Daoy (cell line): ENCODE measurements at regions not wholly inside any gene's neighbourhood (a gene's known extent, or its start where the extent isn't known, plus 50 kb on each side); places are given as distances from the start of the nearest gene placed in this dataset.

Experiments used
- DNase-seq: peaks from one replicate; pipeline ENCODE4 v3.0.0-alpha.2; 2015; ENCODE audit warnings: low read depth

DNA sequence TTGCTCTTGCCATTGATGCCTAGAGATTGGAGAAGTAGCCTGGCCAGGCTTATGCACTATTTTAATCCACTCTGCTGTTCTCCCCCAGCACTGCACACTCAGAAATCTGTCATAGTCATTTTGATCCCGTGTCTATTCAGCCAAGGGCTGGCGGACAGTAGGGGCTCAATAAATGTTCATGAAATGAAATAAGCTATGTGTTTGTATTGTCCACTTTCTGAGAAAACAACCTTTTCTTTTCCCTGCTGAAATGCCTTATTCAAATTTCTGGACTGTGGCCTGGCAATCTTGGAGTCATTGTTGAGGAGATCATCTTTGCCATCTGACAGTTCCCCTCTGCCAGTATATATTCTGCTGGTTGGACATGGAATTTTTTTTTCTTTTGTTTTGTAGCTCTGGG lies 550.4 kb upstream of the MAP3K7 start:
- DNase-seq: no peak

DNA sequence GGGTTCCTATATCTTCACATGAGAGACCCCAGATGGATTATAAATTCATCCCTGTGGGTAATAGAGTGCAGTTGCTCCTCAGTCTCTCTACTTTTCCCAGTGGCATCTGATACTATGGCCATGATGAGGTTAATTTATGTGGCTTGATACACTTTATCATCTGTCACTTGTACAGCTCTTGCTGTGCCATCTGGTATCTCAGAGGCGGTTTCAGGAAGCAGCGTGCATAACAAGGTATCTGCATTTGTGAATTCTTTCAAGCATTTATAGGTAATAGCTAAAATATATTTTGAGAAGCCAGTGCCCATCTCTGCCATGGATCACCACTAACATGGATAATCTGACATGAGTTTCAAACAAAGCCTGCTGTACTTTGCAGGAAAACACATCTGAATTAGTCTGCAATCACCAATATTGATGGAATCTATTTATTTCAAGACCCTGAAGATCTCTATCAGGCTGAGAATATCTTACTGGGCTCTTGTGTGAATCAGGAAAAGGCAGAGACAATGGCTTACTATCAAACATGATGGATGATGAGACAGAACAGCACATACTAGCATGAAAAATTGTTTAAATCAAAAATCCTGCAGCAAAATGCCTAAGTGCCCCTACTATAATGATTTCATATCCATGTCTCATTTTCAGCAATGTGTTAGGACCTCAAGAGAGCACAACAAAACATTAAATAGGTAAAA lies 548.7 kb upstream of the MAP3K7 start:
- no peak for DNase-seq

DNA sequence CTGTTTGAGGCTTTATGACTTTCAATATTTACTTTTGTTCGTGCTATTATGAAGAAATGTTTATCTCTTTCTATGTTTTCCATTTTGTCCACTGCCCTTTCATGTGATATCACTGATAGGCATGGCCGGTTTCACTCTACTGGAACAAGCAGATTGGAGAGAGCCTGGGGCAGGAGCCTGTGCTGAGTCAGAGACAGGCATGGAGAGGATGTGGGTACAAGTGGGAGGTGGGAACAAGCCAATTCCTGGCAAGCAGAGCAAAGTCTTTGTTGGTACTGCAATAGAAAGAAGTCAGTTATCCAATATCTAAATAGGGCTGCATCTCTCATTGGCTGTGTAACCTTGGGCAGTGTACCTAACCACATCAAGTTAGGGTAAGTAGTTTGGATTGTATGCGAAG lies 545.6 kb upstream of the MAP3K7 start:
- DNase-seq: peak; percentile 59

DNA sequence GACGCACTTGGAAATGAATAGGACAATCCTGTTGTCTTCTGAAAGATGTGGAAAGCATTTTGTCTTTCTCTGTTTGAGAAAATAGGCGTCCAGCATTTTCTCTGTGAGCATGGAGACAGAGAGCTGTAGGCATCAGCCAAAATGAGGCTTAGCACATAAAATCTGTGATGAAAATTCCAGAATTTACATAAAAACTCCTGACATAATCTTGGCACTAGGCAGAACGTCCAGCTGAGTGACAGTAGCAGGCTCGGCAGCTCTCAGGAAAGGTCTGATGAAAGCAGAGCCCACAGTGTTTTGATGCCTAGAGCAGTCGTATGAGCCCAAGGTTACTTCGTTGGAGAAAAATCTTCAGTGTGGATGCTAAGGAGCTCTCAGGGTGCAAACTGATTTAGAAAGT lies 543.3 kb upstream of the MAP3K7 start:
- no peak for DNase-seq

DNA sequence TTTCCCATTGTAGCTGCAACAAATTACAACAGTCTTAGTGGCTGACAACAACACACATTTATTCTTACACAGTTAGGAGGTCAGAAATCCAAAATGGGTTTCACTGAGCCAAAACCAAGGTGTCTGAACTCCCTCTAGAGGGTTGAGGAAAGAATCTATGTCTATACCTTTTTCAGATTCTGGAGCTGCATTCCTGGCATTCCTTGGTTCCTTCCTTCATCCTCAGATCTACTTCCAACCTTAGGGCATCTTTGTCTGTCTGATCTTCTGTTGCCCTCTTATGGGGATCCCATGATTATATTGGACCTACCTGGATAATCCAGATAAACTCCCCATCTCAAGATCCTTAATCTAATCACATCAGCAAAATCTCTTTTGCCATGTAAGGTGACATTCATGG lies 540.9 kb upstream of the MAP3K7 start:
- DNase-seq: no peak

DNA sequence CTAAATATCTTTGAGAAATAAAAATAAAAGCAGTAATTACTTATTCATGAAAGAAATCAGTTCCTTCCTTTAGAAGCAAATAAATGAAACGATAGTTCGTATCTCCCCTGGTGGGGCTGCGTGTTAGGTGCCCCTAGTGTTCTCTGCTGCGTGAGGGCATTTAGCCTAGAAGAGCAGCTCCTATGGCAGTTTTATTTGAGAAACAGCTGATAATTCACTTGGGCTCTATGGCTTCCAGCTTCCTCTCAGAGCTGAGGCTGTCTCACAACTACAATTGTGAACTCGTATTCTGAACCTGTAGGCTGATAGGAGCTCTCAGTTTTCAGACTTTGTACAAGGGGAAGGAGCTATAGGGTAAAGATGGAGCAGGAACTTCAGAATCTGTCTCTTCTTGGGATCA lies 540.0 kb upstream of the MAP3K7 start:
- no peak for DNase-seq

DNA sequence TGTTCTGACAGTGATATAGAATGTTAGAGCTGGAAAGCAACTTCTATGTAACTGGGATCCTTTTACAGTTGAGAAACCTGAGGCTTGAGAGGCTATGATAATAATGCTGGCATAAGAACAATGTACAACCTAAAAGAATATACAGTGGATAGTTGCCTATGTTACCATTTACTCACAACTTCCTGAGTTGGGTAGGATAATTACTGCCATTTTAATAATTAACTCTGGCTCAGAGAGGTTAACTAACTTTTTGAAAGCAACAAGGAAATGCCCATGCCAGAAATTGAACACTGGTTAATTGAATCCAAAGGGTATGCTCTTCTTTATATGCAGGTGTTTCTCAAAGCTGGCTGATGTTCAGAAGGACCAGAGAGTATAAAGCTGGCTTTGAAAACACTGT lies 530.7 kb upstream of the MAP3K7 start:
- no peak for DNase-seq

DNA sequence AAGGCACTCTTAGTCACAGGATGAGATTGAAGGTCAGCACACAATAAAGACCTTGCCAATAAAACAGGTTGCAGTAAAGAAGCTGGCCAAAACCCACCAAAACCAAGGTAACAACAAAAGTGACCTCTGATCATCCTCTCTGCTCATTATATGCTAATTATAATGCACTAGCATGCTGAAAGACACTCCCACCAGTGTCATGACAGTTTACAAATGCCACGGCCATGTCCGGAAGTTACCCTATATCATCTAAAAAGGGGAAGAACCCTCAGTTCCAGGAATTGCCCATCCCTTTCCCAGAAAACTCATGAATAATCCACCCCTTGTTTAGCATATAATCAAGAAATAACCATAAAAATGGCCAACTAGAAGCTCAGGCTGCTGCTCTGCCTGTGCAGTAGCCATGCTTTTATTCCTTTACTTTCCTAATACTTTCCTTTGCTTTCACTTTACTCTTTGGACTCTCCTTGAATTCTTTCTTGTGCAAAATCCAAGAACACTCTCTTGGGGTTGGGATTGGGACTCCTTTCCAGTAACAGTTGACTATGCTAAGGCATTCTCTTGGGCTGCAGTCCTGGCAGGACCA lies 527.3 kb upstream of the MAP3K7 start:
- DNase-seq: no peak

DNA sequence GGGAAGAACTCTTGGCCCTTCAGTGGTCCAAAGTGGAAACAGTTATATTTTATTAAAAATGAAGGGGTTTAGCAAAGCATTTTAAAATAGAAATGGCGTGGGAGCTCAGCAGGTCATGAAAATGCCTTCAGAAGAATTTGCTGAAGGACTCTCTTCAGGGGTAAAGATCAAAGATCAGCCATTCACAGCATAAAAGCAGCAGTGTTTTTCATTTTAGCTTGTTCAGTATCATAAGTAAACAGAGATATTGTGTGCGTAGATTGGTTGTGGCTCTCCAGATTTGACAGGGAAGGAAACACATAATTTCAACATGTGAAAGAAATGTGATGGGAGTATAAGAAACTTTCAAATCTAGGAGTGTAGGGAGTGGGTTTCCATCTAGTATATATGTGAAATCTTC lies 519.2 kb upstream of the MAP3K7 start:
- no peak for DNase-seq

DNA sequence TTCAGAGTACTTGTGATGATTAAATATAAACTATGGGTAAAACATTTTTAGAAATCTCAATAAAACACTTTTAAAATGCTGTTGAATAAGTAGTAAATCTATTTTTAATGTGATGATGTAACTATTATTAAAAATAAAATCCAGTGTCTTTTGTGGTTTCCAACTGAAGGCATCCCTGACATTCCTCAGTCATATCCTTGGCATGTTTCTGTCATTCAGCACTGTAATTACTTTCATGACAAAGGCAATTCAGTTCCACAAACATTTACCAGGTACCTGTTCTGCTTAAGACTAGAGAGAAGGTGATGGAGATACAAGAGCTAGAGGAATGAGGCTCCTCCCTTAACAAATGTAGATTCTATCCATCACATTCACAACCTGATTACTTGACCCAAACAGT lies 518.7 kb upstream of the MAP3K7 start:
- no peak for DNase-seq

DNA sequence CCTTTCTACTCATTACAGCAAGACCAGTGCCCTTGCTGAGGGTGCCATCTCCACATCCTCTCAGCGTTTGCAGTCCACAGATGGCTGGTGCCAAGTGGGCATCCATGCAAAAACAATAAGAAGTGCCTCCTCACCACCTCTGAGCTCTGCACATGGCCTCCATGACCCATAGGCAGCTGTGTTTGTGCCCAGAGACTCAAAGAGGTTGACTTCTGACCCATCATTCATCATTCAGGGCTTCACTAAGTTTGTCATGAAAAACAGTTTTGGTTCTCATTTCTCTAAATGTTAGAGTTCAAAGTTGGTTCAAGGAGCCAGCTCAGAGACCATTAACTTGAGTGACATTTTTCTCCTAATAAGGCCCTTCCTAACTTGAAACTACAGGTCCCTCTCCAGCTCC lies 512.6 kb upstream of the MAP3K7 start:
- DNase-seq: no peak

DNA sequence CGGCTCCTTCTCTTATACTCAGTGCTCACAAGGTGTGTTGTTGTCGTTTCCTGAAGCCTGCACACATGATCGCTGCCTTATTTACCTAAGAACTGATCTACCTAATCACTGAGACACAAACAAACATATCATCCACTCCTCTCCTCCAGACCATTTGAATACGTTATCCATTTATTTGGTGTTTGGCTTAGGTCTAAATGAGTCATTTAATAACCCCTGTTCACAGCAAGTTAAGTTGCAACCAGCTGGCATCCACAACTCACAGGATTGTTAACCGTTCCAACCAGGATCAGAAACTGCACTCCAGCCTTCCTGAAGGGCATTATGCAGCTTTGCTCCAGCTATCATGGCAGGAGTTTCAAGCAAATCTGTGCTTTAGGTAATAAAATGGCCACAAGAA lies 511.1 kb upstream of the MAP3K7 start:
- no peak for DNase-seq

DNA sequence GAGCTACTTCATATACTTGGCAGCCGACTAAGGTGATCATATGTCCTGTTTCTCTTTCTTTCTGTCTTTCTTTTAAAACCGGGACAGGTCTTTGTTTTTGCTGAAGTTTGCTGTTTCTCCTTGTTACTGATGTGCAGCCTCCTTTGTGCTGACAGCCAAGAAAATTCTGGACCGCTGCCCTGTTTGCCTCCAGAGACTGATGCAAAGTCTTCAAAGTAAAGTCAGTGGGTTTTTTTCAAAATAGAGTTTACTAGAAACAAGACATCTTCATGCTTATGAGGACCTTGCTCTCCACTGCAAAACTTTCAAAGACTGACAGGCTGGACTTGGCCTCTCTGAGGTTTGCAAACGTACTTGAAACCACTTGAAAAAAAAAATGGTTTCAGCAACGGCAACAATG lies 510.5 kb upstream of the MAP3K7 start:
- DNase-seq: no peak

DNA sequence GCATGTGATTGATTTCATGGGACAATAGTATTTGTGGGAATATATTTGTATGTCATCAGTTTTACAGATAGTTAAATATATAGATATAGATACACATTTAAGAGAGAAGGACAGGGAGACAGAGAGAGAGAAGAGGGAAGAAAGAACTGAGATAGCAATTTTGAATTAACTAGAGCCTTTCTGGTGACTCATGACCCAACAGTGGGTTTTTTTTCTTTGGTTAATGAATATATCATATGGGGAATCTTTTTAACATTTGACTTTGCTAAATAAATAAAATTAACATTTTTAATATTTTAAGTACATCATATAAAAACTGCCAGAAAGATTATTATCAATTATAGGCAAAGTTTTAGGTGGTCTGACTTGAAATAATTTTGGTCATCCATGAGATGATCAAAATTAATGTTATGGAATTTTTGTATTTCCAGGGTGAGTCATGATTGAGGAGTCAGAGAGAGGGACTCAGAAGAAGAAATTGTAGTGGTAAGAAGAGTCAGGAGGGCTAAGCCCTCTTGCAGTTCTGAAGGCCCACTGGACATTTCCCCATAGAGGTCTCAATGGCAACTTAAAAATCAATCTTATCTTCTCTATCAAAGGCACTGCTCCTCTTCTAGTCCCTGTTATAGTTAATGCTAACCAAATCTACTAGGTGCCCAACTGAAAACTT lies 508.1 kb upstream of the MAP3K7 start:
- no peak for DNase-seq

DNA sequence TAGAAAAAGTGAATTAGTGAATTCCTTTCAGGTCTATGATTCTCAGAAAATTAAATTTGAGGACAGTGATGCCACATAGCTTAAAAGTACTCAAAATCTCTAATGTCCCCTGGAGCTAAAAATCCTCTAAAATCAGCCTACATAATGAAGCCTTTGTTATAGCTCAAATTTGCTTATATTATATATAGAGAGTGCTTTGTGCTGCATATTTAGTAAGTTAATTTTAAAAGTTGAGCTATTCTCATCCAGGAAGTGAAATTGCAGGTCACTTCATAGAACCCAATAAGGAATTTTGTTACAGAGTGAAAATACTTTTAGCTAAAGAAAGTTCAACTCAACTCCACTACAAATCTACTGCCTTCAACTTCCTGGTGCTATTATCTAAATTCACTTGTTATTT lies 507.5 kb upstream of the MAP3K7 start:
- DNase-seq: no peak

DNA sequence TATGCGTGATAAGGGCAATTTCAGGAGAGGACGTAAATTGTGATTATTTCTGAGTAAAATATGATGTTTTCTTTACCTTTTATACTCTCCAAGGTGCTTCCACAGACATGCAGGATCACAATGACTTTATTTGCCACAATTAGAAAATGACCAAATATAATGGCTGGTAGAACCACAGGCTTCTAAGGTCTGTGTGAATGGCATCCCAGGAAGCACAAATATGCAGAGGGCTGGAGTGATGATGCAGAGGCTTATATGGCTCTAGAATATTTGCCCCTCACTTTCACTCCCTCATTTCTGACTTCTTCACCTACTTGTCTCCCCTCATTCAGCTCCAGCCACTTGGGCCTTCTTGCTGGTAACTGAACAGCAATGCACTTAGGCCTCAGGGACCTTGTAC lies 502.1 kb upstream of the MAP3K7 start:
- DNase-seq: no peak

DNA sequence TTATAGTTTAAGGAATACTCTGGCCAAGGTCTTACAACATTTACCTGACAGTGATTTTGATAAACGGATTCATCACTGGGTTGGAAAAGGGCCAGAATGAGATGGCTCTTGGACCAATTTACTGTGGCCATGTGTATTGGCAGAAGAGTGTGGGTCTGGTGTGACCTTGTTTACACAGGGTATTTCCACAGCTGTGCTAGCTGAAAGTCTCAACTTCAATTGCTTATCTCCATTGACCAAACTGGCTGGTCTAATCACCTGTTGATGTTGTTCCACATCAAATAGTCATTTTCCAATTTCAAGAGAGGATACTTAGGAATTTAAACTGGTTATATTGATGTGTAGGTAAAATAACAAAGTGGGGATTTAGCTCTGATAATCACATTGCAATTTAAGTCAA lies 501.6 kb upstream of the MAP3K7 start:
- DNase-seq: no peak

DNA sequence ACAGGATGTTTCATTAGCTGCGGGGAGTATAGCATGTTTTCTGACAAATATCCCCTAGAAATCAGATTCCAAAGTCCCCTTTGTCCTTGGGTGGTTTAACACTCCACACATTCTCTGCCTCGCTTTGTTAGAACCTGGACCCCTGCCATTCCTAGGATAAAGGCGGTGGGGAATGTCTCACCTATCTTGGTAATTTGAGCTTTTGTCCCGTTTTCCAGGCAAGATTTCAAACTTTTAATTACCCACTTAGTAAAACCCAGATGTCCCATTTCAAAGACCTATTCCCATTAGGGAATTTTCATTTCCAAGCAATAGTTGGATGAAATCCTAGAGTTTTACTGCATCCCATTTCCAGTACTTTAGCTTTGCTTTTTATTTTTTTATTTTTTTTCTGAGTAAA lies 501.0 kb upstream of the MAP3K7 start:
- DNase-seq: no peak

DNA sequence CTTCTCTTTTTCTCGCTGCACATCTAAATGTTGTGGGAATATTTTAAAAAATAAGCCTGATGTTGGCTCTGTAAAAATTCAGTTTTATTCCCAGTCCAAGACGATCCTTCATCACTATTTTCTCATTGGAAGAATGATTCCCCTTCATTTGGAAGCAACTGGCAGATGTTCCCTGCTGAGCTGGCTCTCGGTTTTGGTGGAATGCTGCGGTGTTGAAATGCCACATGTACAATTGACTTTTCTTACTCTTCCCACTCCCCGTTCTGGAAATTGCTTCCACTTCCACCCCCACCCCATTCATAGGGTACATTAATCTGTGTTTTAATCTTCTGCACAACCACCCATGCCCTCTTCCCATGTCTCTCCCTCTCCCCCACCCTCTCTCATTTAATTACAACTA lies 496.3 kb upstream of the MAP3K7 start:
- DNase-seq: no peak

DNA sequence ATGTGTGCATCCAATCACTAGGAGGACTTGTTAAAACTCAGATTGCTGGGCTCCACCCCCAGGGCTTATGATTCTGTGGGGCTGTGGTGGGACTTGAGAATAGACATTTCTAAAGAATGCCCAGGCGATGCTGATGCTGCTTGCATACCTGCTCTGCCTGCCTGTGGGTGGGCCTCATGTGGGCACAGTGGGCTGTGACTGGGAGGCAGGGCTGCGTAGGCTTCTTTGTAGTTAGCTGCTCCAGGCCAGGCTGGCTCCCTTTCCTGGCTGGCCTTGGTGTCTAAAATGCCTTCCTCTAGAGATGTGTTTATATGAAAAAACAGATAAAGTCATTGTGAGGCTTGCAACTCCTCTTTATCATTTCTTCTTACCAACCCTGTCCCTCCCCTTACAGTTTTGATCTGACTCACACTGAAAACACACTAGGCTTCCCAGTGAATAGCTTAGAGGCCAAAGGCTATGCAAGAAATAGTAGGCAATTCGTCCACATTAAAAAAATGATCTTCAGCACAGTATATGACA lies 495.5 kb upstream of the MAP3K7 start:
- peak; percentile 10 for DNase-seq

DNA sequence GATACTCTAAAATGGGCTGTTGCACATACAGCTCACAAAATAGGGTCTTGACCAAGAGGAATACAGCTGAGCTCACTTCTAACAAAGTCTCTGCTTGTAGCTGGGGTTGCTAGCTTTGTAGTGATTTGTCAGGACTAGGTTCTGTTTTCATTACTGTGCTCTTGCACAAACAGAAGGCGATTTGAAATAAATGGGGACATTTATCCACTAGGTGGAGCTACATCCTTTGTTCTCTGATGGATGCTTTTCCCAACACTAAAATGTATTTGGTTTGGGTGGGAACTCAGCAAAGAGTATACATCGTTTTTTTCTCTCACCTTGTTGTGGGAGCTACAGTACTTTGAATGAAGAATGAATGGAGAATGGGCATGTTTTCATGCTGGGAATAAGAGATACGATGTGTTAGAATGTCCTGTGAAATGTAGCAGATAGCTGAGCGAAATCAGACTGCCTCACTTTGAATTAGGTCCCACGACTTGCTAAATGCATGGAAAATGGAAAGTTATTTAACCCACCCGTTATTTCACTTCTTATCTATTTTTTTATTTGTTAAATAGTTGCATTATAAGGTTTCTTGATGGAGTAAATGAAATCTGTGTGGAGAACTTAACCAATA lies 494.7 kb upstream of the MAP3K7 start:
- DNase-seq: peak; percentile 6

DNA sequence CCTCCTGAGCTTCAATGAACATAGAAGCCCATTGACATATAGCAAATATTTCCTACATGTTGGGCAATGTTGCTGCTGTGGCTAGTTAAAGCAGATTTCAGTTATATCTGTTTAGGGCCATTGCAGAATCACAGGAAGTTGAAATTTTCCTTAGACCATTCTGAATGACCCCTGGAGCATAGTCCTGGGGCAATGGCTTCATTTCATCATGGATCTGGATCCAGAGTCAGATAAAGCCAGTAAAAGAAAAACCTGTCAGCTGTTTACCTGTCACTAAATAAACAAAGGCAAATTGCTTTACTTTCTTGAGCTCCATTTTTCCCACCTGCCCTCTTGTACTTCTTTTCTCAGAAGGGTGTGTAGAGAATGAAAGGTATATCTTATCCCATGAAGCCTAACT lies 494.0 kb upstream of the MAP3K7 start:
- DNase-seq: no peak

DNA sequence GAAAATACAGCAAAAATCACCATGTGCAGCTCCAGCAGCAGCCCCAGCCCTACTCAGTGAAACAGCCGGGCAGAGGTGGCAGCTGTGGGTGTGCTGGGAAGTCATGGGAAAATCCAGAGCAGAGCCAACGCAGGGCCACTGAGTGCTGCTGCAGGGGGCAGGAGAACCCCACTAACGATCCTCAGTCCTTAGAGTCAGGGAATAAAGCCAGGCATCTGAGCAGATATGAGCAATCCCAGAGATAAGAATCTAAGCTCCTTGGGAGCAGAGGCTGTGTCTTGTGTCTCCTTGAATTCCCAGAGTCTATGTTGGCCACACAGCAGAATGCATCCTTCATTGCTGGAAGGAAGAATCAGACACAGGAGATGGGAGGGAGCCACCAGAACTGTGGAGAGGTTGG lies 493.1 kb upstream of the MAP3K7 start:
- no peak for DNase-seq
